Body of pancreas (tissue), 4 donors: ENCODE measurements at regions not wholly inside any gene's neighbourhood (a gene's known extent, or its start where the extent isn't known, plus 50 kb on each side); places are given as distances from the start of the nearest gene placed in this dataset.

Source experiments
- POLR2A ChIP-seq, 3 donors: fragments of 450-650 bp; IDR thresholded peaks; one replicate each; pipeline ENCODE4 v1.6.1; 2016; ENCODE audit warnings: antibody characterized with exemption in 3 of 3, mild to moderate bottlenecking in 2 of 3
- TF ChIP-seq, protein P1 (sequence below), 7 experiments: fragments of 450-650 bp in 4 of 7; fragments of 200-600 bp in 3 of 7; sonication (generic) in 3 of 7; IDR thresholded peaks; one replicate each; pipeline ENCODE4 v1.5.1; 2016 to 2019; ENCODE audit warnings: antibody characterized with exemption in 7 of 7

DNA sequence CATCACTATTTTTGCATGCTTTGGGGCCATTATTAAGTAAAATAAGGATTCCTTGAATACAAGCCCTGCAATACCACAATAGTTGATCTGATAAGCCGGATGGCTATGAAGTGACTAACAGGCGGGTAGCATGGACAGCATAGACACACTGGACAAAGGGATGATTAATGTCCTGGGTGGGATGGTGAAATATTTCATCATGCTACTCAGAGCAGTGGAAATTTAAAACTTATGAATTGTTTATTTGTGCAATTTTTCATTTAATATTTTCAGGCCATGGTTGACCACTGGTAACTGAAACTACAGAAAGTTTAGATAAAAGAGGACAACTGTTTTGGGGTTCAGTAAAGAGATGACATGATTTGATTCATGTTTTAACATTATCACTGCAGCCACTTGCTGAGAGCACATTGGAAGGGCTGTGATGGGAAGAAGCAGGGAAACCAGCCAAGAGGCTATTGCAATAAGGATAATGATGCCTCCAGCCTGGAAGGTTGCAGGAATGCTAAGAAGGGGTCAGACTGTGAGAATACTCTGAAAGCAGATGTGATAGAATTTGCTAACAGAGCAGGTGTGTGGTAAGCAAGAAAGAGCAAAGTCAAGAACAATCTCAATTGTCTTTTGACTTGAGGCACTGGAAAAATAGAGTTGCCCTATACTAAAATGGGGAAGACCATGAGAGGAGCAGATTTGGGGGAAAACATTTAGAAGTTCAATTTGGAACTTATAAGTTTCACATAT is 62.5 kb upstream of the TNFSF4 start:
- TF ChIP-seq, protein P1, sequence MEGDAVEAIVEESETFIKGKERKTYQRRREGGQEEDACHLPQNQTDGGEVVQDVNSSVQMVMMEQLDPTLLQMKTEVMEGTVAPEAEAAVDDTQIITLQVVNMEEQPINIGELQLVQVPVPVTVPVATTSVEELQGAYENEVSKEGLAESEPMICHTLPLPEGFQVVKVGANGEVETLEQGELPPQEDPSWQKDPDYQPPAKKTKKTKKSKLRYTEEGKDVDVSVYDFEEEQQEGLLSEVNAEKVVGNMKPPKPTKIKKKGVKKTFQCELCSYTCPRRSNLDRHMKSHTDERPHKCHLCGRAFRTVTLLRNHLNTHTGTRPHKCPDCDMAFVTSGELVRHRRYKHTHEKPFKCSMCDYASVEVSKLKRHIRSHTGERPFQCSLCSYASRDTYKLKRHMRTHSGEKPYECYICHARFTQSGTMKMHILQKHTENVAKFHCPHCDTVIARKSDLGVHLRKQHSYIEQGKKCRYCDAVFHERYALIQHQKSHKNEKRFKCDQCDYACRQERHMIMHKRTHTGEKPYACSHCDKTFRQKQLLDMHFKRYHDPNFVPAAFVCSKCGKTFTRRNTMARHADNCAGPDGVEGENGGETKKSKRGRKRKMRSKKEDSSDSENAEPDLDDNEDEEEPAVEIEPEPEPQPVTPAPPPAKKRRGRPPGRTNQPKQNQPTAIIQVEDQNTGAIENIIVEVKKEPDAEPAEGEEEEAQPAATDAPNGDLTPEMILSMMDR (IDR thresholded peaks at IDR 0.05): no peak
- TF ChIP-seq POLR2A (IDR thresholded peaks at IDR 0.05): no peak
